C4-2B (cell line): ENCODE measurements at regions not wholly inside any gene's neighbourhood (a gene's known extent, or its start where the extent isn't known, plus 50 kb on each side); places are given as distances from the start of the nearest gene placed in this dataset.

ENCODE experiments used
- CTCF ChIP-seq: fragments of 450-650 bp; conservative IDR thresholded peaks from 2 replicates; pipeline ENCODE4 v1.5.1; 2017; ENCODE audit warnings: mild to moderate bottlenecking
- ZFX ChIP-seq: fragments of 450-650 bp; IDR thresholded peaks from 2 replicates; pipeline ENCODE4 v1.6.1; 2017

GRCh38 chr3:102176333-102177050, 258.3 kb upstream of the ZPLD1 start:
- no peak for TF ChIP-seq CTCF
- TF ChIP-seq ZFX = no peak
